Body of pancreas (tissue), 4 donors: ENCODE measurements at regions not wholly inside any gene's neighbourhood (a gene's known extent, or its start where the extent isn't known, plus 50 kb on each side); places are given as distances from the start of the nearest gene placed in this dataset.

ENCODE experiments used
- ATAC-seq: fragments of 150-250 bp; one replicate; pipeline ENCODE4 v1.9.1; 2016
- DNase-seq, 4 donors: peaks; one replicate each; pipeline ENCODE4 v3.0.0-alpha.2; 2019
- H3K27ac ChIP-seq, 4 donors: fragments of 200-600 bp; sonication (generic); 1 replicate in 3 of 4; 2 replicates in 1 of 4; pipeline versions ENCODE4 v1.5.1 to v1.6.1; 2016 to 2019; ENCODE audit warnings: mild to moderate bottlenecking in 1 of 4, mixed read lengths in 1 of 4, moderate library complexity in 1 of 4
- H3K27me3 ChIP-seq, 2 donors: fragments of 200-600 bp; sonication (generic); one replicate each; pipeline ENCODE4 v1.6.0; 2016; ENCODE audit warnings: mild to moderate bottlenecking in 1 of 2
- H3K36me3 ChIP-seq, 2 donors: fragments of 200-600 bp; sonication (generic); replicated peaks in 1 of 2; 2 replicates each; pipeline ENCODE4 v1.5.1; 2016; ENCODE audit warnings: low read depth in 2 of 2; ENCODE audit not compliant: insufficient read depth in 1 of 2
- H3K4me1 ChIP-seq: fragments of 200-600 bp; sonication (generic); one replicate; pipeline ENCODE4 v1.6.0; 2016
- H3K4me3 ChIP-seq, 2 donors: fragments of 200-600 bp; sonication (generic); 1 replicate in 1 of 2; 2 replicates in 1 of 2; pipeline ENCODE4 v1.5.1; 2016 to 2019
- H3K9me3 ChIP-seq, 3 donors: fragments of 200-600 bp; sonication (generic); 1 replicate in 2 of 3; 2 replicates in 1 of 3; pipeline ENCODE4 v1.5.1; 2016
- POLR2A ChIP-seq, 3 donors: fragments of 450-650 bp; IDR thresholded peaks; one replicate each; pipeline ENCODE4 v1.6.1; 2016; ENCODE audit warnings: antibody characterized with exemption in 3 of 3, mild to moderate bottlenecking in 2 of 3
- WGBS, 2 donors: methylation state at CpG; one replicate each; pipeline ENCODE4 v1.1.5; 2017; 5-methylcytosine and 5-hydroxymethylcytosine counted together
- intact Hi-C: fragments of 100-400 bp; cut with DNase I; formaldehyde crosslinking; loops from one replicate; pipeline ENCODE4 v1.15.1; 2023
- TF ChIP-seq, protein P1 (sequence below), 7 experiments: fragments of 450-650 bp in 4 of 7; fragments of 200-600 bp in 3 of 7; sonication (generic) in 3 of 7; IDR thresholded peaks; one replicate each; pipeline ENCODE4 v1.5.1; 2016 to 2019; ENCODE audit warnings: antibody characterized with exemption in 7 of 7

DNA sequence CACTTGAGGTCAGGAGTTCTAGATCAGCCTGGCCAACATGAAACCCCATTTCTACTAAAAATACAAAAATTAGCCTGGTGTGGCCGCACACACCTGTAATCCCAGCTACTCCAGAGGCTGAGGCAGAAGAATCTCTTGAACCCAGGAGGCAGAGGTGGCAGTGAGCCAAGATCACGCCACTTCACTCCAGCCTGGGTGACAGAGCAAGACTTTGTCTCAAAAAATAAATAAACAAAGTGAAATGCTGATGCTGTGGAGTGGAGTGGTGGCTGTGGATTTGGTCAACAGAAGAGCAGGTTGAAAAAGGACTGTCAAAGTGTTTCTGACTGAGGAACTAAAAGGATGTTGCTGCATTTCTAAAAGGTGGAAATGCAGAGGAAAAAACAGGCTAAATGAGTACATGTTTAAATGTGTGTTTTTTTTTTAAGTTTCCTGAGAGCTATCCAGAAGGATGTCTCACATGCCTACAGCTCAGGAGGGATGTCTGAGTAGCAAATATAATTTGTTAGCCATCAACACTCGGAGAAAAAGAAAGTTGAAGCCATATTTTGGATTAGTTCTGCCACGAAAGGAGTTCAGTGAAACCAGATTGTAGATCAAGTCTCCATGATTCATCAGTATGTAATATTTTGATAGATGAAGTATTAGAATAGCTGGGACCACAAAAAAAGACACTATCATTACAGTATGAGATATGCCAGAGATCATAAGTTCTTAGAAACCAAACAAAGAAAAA lies 621.1 kb upstream of the ADGRB3 start:
- Histone ChIP-seq H3K9me3 (no peaks in the 10 kb centered on the region), H3K4me1 (no peaks in the 10 kb centered on the region), H3K27me3 (no peaks in the 10 kb centered on the region), H3K4me3 (no peak overlapping the region), H3K36me3 (no peaks in the 10 kb centered on the region), H3K27ac (no peak overlapping the region)
- TF ChIP-seq, protein P1, sequence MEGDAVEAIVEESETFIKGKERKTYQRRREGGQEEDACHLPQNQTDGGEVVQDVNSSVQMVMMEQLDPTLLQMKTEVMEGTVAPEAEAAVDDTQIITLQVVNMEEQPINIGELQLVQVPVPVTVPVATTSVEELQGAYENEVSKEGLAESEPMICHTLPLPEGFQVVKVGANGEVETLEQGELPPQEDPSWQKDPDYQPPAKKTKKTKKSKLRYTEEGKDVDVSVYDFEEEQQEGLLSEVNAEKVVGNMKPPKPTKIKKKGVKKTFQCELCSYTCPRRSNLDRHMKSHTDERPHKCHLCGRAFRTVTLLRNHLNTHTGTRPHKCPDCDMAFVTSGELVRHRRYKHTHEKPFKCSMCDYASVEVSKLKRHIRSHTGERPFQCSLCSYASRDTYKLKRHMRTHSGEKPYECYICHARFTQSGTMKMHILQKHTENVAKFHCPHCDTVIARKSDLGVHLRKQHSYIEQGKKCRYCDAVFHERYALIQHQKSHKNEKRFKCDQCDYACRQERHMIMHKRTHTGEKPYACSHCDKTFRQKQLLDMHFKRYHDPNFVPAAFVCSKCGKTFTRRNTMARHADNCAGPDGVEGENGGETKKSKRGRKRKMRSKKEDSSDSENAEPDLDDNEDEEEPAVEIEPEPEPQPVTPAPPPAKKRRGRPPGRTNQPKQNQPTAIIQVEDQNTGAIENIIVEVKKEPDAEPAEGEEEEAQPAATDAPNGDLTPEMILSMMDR (IDR thresholded peaks at IDR 0.05) = no peak
- TF ChIP-seq POLR2A (IDR thresholded peaks at IDR 0.05) = no peak
- ATAC-seq (no peak), DNase-seq (no peak)
- WGBS, 2 donors = 32 to 51% methylated on average over 4 of the region's 4 CpGs
- intact Hi-C loops = no loop called here

DNA sequence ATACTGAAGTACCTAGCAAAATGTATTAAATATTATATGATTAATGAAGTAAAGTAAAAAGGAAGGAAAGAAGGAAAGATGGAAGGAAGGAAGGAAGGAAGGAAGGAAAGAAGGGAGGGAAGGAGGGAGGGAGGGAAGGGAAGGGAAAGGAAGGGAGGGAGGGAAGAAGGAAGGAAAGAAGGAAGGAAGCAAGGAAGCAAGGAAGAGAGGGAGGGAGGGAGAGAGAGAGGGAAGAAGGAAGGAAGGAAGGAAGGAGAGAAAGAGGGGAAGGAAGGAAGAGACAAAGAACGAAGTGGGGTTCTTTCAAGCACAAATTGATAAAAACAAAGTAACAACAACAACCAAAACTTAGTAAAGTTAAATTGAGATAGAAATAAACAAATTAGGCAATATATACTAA lies 622.3 kb upstream of the ADGRB3 start:
- intact Hi-C loops = no loop called here
- Histone ChIP-seq H3K4me3 (no peak overlapping the region), H3K27ac (no peak overlapping the region), H3K36me3 (no peaks in the 10 kb centered on the region), H3K9me3 (no peaks in the 10 kb centered on the region), H3K27me3 (no peaks in the 10 kb centered on the region), H3K4me1 (no peaks in the 10 kb centered on the region)
- no peak for DNase-seq
- ATAC-seq = no peak
- WGBS, 2 donors = 42 to 50% methylated on average over 1 of the region's 1 CpG
- no peak for TF ChIP-seq POLR2A (IDR thresholded peaks at IDR 0.05)
- TF ChIP-seq, protein P1 (IDR thresholded peaks at IDR 0.05) = no peak

DNA sequence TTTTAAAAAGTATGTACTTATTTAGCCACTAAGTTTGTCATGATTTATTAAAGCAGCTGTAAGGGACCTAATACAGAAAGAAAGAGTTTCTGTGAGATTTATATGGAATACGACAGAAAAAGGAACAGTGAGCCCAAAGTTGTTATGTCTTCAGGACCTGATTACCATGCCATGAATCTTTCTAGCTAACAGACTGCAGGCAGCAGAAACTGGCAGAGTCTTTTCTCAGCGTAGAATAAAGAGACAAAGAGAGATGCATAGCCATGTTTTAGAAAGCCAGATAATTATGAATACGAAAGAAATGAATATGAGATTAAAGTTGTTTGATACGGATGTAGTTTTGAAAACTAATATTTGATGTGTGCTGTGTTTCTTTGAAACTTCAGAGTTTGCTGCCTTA lies 624.1 kb upstream of the ADGRB3 start:
- no peak overlapping the region for H3K4me3 ChIP-seq
- no peaks in the 10 kb centered on the region for H3K36me3 ChIP-seq
- intact Hi-C loops = no loop called here
- TF ChIP-seq, protein P1 (IDR thresholded peaks at IDR 0.05) = no peak
- TF ChIP-seq POLR2A (IDR thresholded peaks at IDR 0.05) = no peak
- ATAC-seq (no peak), DNase-seq (no peak)
- H3K4me1 ChIP-seq = no peaks in the 10 kb centered on the region
- H3K9me3 ChIP-seq = no peaks in the 10 kb centered on the region
- WGBS, 2 donors = 59 to 75% methylated on average over 4 of the region's 4 CpGs
- no peak overlapping the region for H3K27ac ChIP-seq
- H3K27me3 ChIP-seq = no peaks in the 10 kb centered on the region

DNA sequence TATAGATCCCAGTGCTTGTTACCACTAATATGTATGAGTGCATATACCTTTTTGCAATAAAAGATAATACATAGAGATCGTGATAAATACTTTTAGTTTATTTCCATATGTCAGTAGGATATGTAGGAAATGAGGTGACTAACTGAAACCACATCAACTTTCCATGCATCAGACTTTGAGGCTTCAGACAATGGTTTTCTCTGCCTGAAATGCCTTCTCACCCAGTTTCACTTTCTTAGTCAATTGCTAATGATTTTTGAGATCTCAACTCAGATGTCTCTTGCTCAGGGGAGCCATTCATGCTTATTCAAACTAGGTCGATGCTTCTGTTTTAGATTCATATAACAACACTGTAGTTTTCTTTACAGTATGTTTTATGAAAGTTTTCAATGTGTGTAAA lies 626.6 kb upstream of the ADGRB3 start:
- no peaks in the 10 kb centered on the region for H3K4me1 ChIP-seq
- H3K36me3 ChIP-seq = no peaks in the 10 kb centered on the region
- intact Hi-C loops = no loop called here
- H3K27ac ChIP-seq = no peak overlapping the region
- no peak overlapping the region for H3K4me3 ChIP-seq
- no peaks in the 10 kb centered on the region for H3K27me3 ChIP-seq
- no peak for DNase-seq
- 54 to 57% methylated on average over 2 of the region's 2 CpGs for WGBS, 2 donors
- no peak for ATAC-seq
- no peaks in the 10 kb centered on the region for H3K9me3 ChIP-seq
- no peak for TF ChIP-seq POLR2A (IDR thresholded peaks at IDR 0.05)
- TF ChIP-seq, protein P1 (IDR thresholded peaks at IDR 0.05) = no peak

DNA sequence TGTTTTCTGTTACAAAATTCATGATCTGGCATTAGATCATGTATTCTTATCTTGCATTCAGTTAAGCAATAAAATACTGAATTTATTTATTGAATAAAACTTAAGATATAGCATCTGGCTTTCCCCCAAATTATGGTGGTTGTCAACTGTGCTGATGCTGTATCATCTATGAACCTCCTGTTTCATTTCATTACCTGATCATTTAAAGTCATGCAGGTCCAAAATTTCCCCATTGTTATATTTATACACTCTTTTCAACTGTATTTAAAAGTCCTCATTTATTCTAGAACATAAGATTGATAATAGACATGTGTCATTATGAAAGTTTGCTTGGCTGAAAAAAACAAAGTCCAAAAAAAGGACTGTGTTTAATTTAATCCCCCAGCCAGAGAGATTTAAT lies 627.4 kb upstream of the ADGRB3 start:
- Histone ChIP-seq H3K4me1 (no peaks in the 10 kb centered on the region), H3K4me3 (no peak overlapping the region), H3K9me3 (no peaks in the 10 kb centered on the region), H3K27me3 (no peaks in the 10 kb centered on the region), H3K27ac (no peak overlapping the region), H3K36me3 (no peaks in the 10 kb centered on the region)
- DNase-seq (no peak), ATAC-seq (no peak)
- intact Hi-C loops = no loop called here
- no peak for TF ChIP-seq POLR2A (IDR thresholded peaks at IDR 0.05)
- TF ChIP-seq, protein P1 (IDR thresholded peaks at IDR 0.05) = no peak
